HepG2 (cell line): ENCODE measurements at regions not wholly inside any gene's neighbourhood (a gene's known extent, or its start where the extent isn't known, plus 50 kb on each side); places are given as distances from the start of the nearest gene placed in this dataset.

Experiments
- ATAC-seq: fragments of 200-7000 bp; cut with Tn5 transposase; 3 replicates; pipeline ENCODE4 v1.9.1; 2020; ENCODE audit warnings: mild to moderate bottlenecking, moderate library complexity
- BruUV-seq: library from RNA; stranded (reverse); fragments of 400-500 nt; replicated peaks from 2 replicates; lab custom pipeline; 2021; lab: Mats Ljungman, UMichigan
- CTCF ChIA-PET: fragments of 300-600 bp; formaldehyde crosslinking; extraction: SDS; loops from one replicate; lab custom pipeline; 2021; ENCODE audit warnings: low total read pairs, inconsistent platforms, low intra/inter-chr PET ratio; lab: Yijun Ruan, JAX
- POLR2A ChIA-PET: fragments of 350-600 bp; sonication (Branson Sonifier 250); formaldehyde crosslinking; loops from one replicate; lab custom pipeline; 2020; ENCODE audit warnings: antibody characterized with exemption, inconsistent platforms; lab: Yijun Ruan, JAX
- DNase-seq: peaks from one replicate; pipeline ENCODE4 v3.0.0-alpha.2; 2015; ENCODE audit warnings: low spot score
- FAIRE-seq: peaks from 3 replicates; lab custom pipeline; 2011; peaks lifted over from hg19 to GRCh38; lab: Jason Lieb, UNC
- H2AFZ ChIP-seq: one replicate; pipeline ENCODE4 v1.6.1; 2011; ENCODE audit warnings: low read length, inconsistent platforms
- H3K27ac ChIP-seq: fragments of 300-600 bp; 3 replicates; pipeline ENCODE4 v1.8.0; 2011; ENCODE audit warnings: mixed run types, mild to moderate bottlenecking, mixed read lengths, low read length, inconsistent platforms; ENCODE audit not compliant: insufficient read depth; ENCODE audit errors: extremely low read length
- H3K27me3 ChIP-seq, 2 experiments: fragments of 200-600 bp in 1 of 2; 2 replicates in 1 of 2; 3 replicates in 1 of 2; pipeline versions ENCODE4 v1.6.0 to v1.8.0; 2011; ENCODE audit warnings: low read length in 2 of 2, mild to moderate bottlenecking in 2 of 2, moderate library complexity in 2 of 2, inconsistent platforms in 1 of 2; ENCODE audit not compliant: insufficient read depth in 2 of 2, control insufficient read depth in 1 of 2
- H3K36me3 ChIP-seq, 2 experiments: fragments of 200-600 bp in 1 of 2; replicated peaks in 1 of 2; 2 replicates in 1 of 2; 3 replicates in 1 of 2; pipeline versions ENCODE4 v1.5.1 to v1.8.0; 2011; ENCODE audit warnings: low read length in 2 of 2, inconsistent platforms in 1 of 2; ENCODE audit not compliant: insufficient read depth in 2 of 2, control insufficient read depth in 1 of 2
- H3K4me1 ChIP-seq: 2 replicates; pipeline ENCODE4 v1.5.1; 2012; ENCODE audit warnings: low read length, inconsistent platforms; ENCODE audit not compliant: insufficient read depth
- H3K4me2 ChIP-seq: 2 replicates; pipeline ENCODE4 v1.6.0; 2011; ENCODE audit warnings: low read depth, low read length, inconsistent platforms
- H3K4me3 ChIP-seq, 3 experiments: fragments of 200-600 bp in 1 of 3; sonication (generic), shearing (Covaris generic) in 1 of 3; replicated peaks in 1 of 3; 2 replicates each; pipeline ENCODE4 v1.5.1; 2011 to 2016; ENCODE audit warnings: low read length in 3 of 3, inconsistent platforms in 2 of 3, low read depth in 2 of 3, mild to moderate bottlenecking in 2 of 3, control low read depth in 1 of 3, mixed read lengths in 1 of 3; ENCODE audit not compliant: insufficient read depth in 1 of 3
- H3K79me2 ChIP-seq: one replicate; pipeline ENCODE4 v1.6.1; 2011; ENCODE audit warnings: low read length, inconsistent platforms; ENCODE audit not compliant: insufficient read depth
- H3K9ac ChIP-seq: 2 replicates; pipeline ENCODE4 v1.6.0; 2011; ENCODE audit warnings: mild to moderate bottlenecking, low read depth, low read length, inconsistent platforms; ENCODE audit not compliant: insufficient read depth
- H3K9me3 ChIP-seq: 2 replicates; pipeline ENCODE4 v1.5.1; 2012; ENCODE audit warnings: mild to moderate bottlenecking, low read length
- H4K20me1 ChIP-seq: 2 replicates; pipeline ENCODE4 v1.6.0; 2011; ENCODE audit warnings: inconsistent platforms, mild to moderate bottlenecking, low read length, moderate library complexity; ENCODE audit not compliant: insufficient read depth
- ATF7-NPFF ChIP-seq: sonication (generic); formaldehyde crosslinking; IDR thresholded peaks from 2 replicates; pipeline ENCODE4 v1.8.1; 2023; ENCODE audit warnings: mild to moderate bottlenecking, low read depth, missing genetic modification reagents, moderate library complexity
- FLYWCH1 ChIP-seq: sonication (generic); formaldehyde crosslinking; IDR thresholded peaks from 2 replicates; pipeline ENCODE4 v1.8.1; 2023; ENCODE audit warnings: mild to moderate bottlenecking, missing genetic modification reagents
- FOSL1 ChIP-seq: sonication (generic); formaldehyde crosslinking; IDR thresholded peaks from 2 replicates; pipeline ENCODE4 v1.9.0; 2021; ENCODE audit warnings: missing genetic modification reagents, borderline replicate concordance
- PCBP2 ChIP-seq: fragments of 200-400 bp; formaldehyde crosslinking; optimal IDR thresholded peaks from 2 replicates; pipeline ENCODE3; 2018; ENCODE audit warnings: low read length, low read depth; ENCODE audit not compliant: poor library complexity, severe bottlenecking
- POLR2AphosphoS2 ChIP-seq: IDR thresholded peaks from 2 replicates; pipeline ENCODE4 v1.6.1; 2011; ENCODE audit warnings: low read depth, low read length, improper control_type of control experiment
- SRSF1 ChIP-seq: fragments of 200-400 bp; formaldehyde crosslinking; optimal IDR thresholded peaks from 2 replicates; pipeline ENCODE3; 2017; ENCODE audit warnings: mild to moderate bottlenecking, low read depth, low read length, moderate library complexity
- ZNF230 ChIP-seq: sonication (generic); formaldehyde crosslinking; IDR thresholded peaks from 2 replicates; pipeline ENCODE4 v1.4.0; 2020; ENCODE audit warnings: mild to moderate bottlenecking, missing genetic modification reagents
- ZNF44 ChIP-seq: sonication (generic); formaldehyde crosslinking; IDR thresholded peaks from 2 replicates; pipeline ENCODE4 v1.5.1; 2020; ENCODE audit warnings: mild to moderate bottlenecking, missing genetic modification reagents
- ZNF451 ChIP-seq: sonication (generic); formaldehyde crosslinking; IDR thresholded peaks from 2 replicates; pipeline ENCODE4 v1.5.0; 2020; ENCODE audit warnings: mild to moderate bottlenecking, missing genetic modification reagents
- ZNF562 ChIP-seq: sonication (generic); formaldehyde crosslinking; IDR thresholded peaks from 2 replicates; pipeline ENCODE4 v1.8.0; 2022; ENCODE audit warnings: missing genetic modification reagents, borderline replicate concordance
- ZNF614 ChIP-seq: IDR thresholded peaks from 2 replicates; pipeline ENCODE4 v1.6.1; 2018; ENCODE audit warnings: missing biosample characterization, missing genetic modification reagents, inconsistent platforms, borderline replicate concordance
- ZNF75D ChIP-seq: sonication (generic); formaldehyde crosslinking; IDR thresholded peaks from 2 replicates; pipeline ENCODE4 v1.8.1; 2023; ENCODE audit warnings: missing genetic modification reagents, mild to moderate bottlenecking, borderline replicate concordance
- WGBS: methylation state at CpG from one replicate; pipeline ENCODE4 v1.1.6; 2017; ENCODE audit warnings: low lambda C conversion rate; 5-methylcytosine and 5-hydroxymethylcytosine counted together
- in situ Hi-C: cut with HindIII; loops from 2 replicates; pipeline ENCODE4 v1.10.0; 2017; ENCODE audit warnings: low pct_unique_long_range_greater_than_20kb; ENCODE audit not compliant: extremely low pct_ligation_motif_present
- intact Hi-C: fragments of 100-400 bp; cut with micrococcal nuclease; formaldehyde crosslinking; loops from one replicate; pipeline ENCODE4 v1.10.0; 2022; ENCODE audit not compliant: unreplicated experiment
- TF ChIP-seq, protein P1 (sequence below): sonication (generic); formaldehyde crosslinking; IDR thresholded peaks from 2 replicates; pipeline ENCODE4 v1.4.0; 2020; ENCODE audit warnings: missing genetic modification reagents
- TF ChIP-seq, protein P2 (sequence below): sonication (generic); formaldehyde crosslinking; IDR thresholded peaks from 2 replicates; pipeline ENCODE4 v1.8.1; 2023; ENCODE audit warnings: mild to moderate bottlenecking, missing genetic modification reagents
- TF ChIP-seq, protein P3 (sequence below): sonication (generic); formaldehyde crosslinking; IDR thresholded peaks from 2 replicates; pipeline ENCODE4 v1.9.0; 2021; ENCODE audit warnings: missing genetic modification reagents, borderline replicate concordance

DNA sequence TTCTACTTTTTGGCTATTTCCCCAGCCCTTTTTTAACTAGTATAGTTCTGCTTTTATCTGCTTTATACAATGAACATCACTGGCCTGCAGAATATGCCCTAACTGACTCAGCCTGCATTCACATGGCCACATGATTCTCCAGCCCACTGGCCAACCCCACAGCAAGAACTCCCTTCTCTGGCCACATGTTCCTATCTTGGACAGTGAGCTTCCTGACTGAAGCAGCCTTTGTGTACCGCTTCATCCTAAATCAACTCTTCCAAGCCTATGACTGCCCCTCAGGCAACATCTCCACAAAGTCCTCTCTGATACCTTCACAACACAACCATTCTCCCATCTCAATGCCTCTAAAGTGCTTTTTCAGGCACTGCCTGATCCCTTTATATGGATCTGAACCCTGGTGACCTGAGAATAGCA, 214.1 kb downstream of the COL4A1 start (continued):
- TF ChIP-seq, protein P1, sequence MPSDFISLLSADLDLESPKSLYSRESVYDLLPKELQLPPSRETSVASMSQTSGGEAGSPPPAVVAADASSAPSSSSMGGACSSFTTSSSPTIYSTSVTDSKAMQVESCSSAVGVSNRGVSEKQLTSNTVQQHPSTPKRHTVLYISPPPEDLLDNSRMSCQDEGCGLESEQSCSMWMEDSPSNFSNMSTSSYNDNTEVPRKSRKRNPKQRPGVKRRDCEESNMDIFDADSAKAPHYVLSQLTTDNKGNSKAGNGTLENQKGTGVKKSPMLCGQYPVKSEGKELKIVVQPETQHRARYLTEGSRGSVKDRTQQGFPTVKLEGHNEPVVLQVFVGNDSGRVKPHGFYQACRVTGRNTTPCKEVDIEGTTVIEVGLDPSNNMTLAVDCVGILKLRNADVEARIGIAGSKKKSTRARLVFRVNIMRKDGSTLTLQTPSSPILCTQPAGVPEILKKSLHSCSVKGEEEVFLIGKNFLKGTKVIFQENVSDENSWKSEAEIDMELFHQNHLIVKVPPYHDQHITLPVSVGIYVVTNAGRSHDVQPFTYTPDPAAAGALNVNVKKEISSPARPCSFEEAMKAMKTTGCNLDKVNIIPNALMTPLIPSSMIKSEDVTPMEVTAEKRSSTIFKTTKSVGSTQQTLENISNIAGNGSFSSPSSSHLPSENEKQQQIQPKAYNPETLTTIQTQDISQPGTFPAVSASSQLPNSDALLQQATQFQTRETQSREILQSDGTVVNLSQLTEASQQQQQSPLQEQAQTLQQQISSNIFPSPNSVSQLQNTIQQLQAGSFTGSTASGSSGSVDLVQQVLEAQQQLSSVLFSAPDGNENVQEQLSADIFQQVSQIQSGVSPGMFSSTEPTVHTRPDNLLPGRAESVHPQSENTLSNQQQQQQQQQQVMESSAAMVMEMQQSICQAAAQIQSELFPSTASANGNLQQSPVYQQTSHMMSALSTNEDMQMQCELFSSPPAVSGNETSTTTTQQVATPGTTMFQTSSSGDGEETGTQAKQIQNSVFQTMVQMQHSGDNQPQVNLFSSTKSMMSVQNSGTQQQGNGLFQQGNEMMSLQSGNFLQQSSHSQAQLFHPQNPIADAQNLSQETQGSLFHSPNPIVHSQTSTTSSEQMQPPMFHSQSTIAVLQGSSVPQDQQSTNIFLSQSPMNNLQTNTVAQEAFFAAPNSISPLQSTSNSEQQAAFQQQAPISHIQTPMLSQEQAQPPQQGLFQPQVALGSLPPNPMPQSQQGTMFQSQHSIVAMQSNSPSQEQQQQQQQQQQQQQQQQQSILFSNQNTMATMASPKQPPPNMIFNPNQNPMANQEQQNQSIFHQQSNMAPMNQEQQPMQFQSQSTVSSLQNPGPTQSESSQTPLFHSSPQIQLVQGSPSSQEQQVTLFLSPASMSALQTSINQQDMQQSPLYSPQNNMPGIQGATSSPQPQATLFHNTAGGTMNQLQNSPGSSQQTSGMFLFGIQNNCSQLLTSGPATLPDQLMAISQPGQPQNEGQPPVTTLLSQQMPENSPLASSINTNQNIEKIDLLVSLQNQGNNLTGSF, result no peak
- no peak for TF ChIP-seq ZNF562 (CRISPR knock-in tag)
- TF ChIP-seq, all 625 proteins: peak for 0

DNA sequence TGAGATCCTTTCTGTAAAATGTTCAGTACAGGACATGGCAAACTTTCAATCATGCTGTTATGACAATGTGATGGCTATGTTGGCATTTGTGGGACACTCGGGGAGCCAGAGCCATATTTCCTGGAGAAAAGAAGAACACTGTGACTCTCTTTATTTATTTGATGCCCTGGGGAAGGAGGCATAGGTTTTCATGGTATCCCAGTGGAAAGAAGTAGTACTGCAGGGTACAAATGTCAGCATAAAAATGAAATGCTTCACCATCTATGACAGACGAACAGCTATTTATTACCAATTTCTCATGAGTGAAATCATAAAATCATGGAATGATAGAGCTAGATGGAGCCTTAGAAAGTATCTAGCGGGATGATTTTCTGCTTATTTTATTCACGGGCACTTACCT, 217.1 kb downstream of the COL4A1 start:
- WGBS, result 33% methylated on average over 4 of the region's 4 CpGs
- BruUV-seq, result no TSS peak
- TF ChIP-seq FOSL1 (CRISPR knock-in tag) (no peak), ZNF451 (CRISPR knock-in tag) (no peak), FLYWCH1 (no peak), ZNF75D (CRISPR knock-in tag) (no peak), ZNF44 (CRISPR knock-in tag) (no peak), POLR2AphosphoS2 (no peak), SRSF1 (no peak), ZNF230 (CRISPR knock-in tag) (no peak), ATF7-NPFF (no peak), ZNF614 (CRISPR knock-in tag) (no peak), PCBP2 (no peak)
- TF ChIP-seq, protein P2, sequence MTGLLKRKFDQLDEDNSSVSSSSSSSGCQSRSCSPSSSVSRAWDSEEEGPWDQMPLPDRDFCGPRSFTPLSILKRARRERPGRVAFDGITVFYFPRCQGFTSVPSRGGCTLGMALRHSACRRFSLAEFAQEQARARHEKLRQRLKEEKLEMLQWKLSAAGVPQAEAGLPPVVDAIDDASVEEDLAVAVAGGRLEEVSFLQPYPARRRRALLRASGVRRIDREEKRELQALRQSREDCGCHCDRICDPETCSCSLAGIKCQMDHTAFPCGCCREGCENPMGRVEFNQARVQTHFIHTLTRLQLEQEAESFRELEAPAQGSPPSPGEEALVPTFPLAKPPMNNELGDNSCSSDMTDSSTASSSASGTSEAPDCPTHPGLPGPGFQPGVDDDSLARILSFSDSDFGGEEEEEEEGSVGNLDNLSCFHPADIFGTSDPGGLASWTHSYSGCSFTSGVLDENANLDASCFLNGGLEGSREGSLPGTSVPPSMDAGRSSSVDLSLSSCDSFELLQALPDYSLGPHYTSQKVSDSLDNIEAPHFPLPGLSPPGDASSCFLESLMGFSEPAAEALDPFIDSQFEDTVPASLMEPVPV (CRISPR knock-in tag), result no peak
- TF ChIP-seq, protein P3, sequence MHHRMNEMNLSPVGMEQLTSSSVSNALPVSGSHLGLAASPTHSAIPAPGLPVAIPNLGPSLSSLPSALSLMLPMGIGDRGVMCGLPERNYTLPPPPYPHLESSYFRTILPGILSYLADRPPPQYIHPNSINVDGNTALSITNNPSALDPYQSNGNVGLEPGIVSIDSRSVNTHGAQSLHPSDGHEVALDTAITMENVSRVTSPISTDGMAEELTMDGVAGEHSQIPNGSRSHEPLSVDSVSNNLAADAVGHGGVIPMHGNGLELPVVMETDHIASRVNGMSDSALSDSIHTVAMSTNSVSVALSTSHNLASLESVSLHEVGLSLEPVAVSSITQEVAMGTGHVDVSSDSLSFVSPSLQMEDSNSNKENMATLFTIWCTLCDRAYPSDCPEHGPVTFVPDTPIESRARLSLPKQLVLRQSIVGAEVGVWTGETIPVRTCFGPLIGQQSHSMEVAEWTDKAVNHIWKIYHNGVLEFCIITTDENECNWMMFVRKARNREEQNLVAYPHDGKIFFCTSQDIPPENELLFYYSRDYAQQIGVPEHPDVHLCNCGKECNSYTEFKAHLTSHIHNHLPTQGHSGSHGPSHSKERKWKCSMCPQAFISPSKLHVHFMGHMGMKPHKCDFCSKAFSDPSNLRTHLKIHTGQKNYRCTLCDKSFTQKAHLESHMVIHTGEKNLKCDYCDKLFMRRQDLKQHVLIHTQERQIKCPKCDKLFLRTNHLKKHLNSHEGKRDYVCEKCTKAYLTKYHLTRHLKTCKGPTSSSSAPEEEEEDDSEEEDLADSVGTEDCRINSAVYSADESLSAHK (CRISPR knock-in tag), result no peak

More for the DNA sequence above, 217.1 kb downstream of the COL4A1 start:
- Histone ChIP-seq H4K20me1 (no peaks in the 10 kb centered on the region), H3K36me3 (no peaks in the 10 kb centered on the region), H3K9me3 (peaks cover 13% of the 10 kb centered on the region), H3K4me1 (peaks cover 11% of the 10 kb centered on the region), H3K4me3 (no peak overlapping the region), H2AFZ (no peak overlapping the region), H3K9ac (no peak overlapping the region), H3K27ac (no peak overlapping the region), H3K4me2 (no peak overlapping the region), H3K79me2 (no peaks in the 10 kb centered on the region), H3K27me3 (no peaks in the 10 kb centered on the region; a peak in 1 of 5 replicates)
- no peak for FAIRE-seq
- in situ Hi-C loops (no loop called here), intact Hi-C loops (no loop called here)
- DNase-seq, result no peak
- CTCF ChIA-PET, result no interaction called here
- no peak for ATAC-seq
- POLR2A ChIA-PET, result no interaction called here
